ENCODE measurements at regions not wholly inside any gene's neighbourhood (a gene's known extent, or its start where the extent isn't known, plus 50 kb on each side); places are given as distances from the start of the nearest gene placed in this dataset.

DNA sequence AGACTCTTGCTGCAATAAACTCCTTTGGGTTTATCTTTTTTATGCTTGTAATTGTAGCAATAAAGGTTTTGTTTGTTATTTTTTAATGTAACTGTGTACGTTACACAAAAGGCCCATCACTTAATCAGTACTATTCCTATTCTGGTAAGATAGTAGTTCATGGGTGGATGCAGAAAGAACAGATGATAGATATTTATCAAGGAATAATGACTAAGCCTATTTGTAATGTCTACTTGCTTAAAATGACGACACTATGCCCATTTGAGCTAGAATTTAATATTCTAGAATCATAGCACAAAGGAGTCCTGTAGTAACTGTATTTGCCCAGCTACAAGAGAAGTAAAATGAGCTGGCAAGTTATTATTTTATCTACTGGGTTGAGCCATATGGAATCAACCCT, 235.4 kb upstream of the DYNLRB2 start:
- TF ChIP-seq, protein P1, sequence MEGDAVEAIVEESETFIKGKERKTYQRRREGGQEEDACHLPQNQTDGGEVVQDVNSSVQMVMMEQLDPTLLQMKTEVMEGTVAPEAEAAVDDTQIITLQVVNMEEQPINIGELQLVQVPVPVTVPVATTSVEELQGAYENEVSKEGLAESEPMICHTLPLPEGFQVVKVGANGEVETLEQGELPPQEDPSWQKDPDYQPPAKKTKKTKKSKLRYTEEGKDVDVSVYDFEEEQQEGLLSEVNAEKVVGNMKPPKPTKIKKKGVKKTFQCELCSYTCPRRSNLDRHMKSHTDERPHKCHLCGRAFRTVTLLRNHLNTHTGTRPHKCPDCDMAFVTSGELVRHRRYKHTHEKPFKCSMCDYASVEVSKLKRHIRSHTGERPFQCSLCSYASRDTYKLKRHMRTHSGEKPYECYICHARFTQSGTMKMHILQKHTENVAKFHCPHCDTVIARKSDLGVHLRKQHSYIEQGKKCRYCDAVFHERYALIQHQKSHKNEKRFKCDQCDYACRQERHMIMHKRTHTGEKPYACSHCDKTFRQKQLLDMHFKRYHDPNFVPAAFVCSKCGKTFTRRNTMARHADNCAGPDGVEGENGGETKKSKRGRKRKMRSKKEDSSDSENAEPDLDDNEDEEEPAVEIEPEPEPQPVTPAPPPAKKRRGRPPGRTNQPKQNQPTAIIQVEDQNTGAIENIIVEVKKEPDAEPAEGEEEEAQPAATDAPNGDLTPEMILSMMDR (IDR thresholded peaks at IDR 0.05; ENCODE audit: low read depth, low read length) = no peak
- no peak for DNase-seq (ENCODE audit: low read depth in 2 of 2)
- H3K4me3 ChIP-seq (replicated peaks in 1 of 2; ENCODE audit: low read depth in 2 of 2, low read length in 2 of 2) = no peak overlapping the region

GRCh38 chr16:80303691-80304090, 237.1 kb upstream of the DYNLRB2 start:
- no peak for DNase-seq (ENCODE audit: low read depth in 2 of 2)
- H3K4me3 ChIP-seq (replicated peaks in 1 of 2; ENCODE audit: low read depth in 2 of 2, low read length in 2 of 2) = no peak overlapping the region
- TF ChIP-seq, protein P1 (IDR thresholded peaks at IDR 0.05; ENCODE audit: low read depth, low read length) = no peak

DNA sequence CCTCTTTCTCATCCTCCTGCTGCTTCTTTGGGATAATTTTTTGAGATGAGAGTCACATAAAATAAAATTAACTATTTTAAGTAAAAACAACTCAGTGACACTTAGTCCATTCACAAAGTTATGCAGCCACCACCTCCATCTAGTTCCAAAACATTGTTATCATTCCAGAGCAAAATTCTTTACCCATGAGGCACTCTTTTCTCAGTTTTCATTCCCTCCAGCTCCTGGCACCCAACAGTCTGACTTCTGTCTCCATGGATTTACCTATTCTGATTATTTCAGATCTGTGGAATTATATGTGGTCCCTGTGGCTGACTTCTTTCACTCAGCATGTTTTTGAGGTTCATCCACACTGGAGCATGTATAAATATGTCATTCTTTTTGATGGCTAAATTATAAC, 239.9 kb upstream of the DYNLRB2 start:
- TF ChIP-seq, protein P1 (IDR thresholded peaks at IDR 0.05; ENCODE audit: low read depth, low read length) = no peak
- peak; percentile 20 to 65 for DNase-seq (ENCODE audit: low read depth in 2 of 2)
- H3K4me3 ChIP-seq (replicated peaks in 1 of 2; ENCODE audit: low read depth in 2 of 2, low read length in 2 of 2) = no peak overlapping the region

- TF ChIP-seq, protein P1 (IDR thresholded peaks at IDR 0.05; ENCODE audit: low read depth, low read length) = no peak
- H3K4me3 ChIP-seq (replicated peaks in 1 of 2; ENCODE audit: low read depth in 2 of 2, low read length in 2 of 2) = no peak overlapping the region
- DNase-seq (ENCODE audit: low read depth in 2 of 2) = no peak
Measured at GRCh38 chr16:80300456-80300855, 240.3 kb upstream of the DYNLRB2 start.

DNA sequence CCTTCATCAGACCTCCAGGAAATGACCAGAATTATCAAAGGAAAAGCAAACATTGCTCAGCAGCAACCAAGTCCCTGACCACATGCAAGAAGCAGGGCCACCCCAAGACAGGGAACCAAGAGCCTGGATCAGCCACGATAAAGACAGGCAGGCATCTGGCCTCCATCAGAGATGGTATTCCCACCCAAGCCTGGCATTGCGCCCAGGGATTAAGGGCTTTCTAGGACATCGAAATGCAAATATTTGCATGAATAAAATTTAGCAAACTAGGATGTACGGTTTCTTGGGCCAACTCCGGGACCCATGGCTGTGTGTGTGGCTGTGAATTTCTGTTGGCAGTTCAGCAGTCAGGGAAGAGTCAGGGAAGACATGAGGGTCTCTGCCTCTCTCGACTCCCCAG, 241.4 kb upstream of the DYNLRB2 start:
- no peak for DNase-seq (ENCODE audit: low read depth in 2 of 2)
- TF ChIP-seq, protein P1 (IDR thresholded peaks at IDR 0.05; ENCODE audit: low read depth, low read length) = no peak
- no peak overlapping the region for H3K4me3 ChIP-seq (replicated peaks in 1 of 2; ENCODE audit: low read depth in 2 of 2, low read length in 2 of 2)

DNA sequence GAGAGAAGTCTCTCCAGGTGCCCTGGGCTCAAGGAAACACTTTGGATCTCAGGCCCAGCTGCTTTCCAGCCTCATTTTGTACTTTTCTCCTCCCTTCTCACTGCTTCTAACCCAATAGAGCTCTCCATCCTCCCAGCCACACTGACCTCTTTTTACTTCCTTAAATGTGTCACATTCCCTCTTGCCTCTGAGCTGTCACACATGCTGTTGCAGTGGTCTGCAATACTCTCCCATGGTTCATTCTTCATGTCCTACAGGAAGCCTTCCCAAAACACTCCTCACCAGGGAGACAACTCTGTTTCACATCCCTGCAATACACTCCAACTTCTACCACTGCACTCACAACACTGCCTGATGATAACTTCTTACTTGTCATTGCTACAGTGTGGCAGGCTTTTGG, 242.1 kb upstream of the DYNLRB2 start:
- no peak for DNase-seq (ENCODE audit: low read depth in 2 of 2)
- no peak overlapping the region for H3K4me3 ChIP-seq (replicated peaks in 1 of 2; ENCODE audit: low read depth in 2 of 2, low read length in 2 of 2)
- TF ChIP-seq, protein P1 (IDR thresholded peaks at IDR 0.05; ENCODE audit: low read depth, low read length) = no peak

GRCh38 chr16:80296034-80296433, 244.8 kb upstream of the DYNLRB2 start:
- no peak for DNase-seq (ENCODE audit: low read depth in 2 of 2)
- TF ChIP-seq, protein P1 (IDR thresholded peaks at IDR 0.05; ENCODE audit: low read depth, low read length) = no peak
- H3K4me3 ChIP-seq (replicated peaks in 1 of 2; ENCODE audit: low read depth in 2 of 2, low read length in 2 of 2) = no peak overlapping the region
